Peyer's patch (tissue), 4 donors: ENCODE measurements at regions not wholly inside any gene's neighbourhood (a gene's known extent, or its start where the extent isn't known, plus 50 kb on each side); places are given as distances from the start of the nearest gene placed in this dataset.

Experiments
- DNase-seq, 3 donors: peaks; one replicate each; pipeline ENCODE4 v3.0.0-alpha.2; 2017 to 2019
- H3K27ac ChIP-seq, 4 donors: fragments of 200-600 bp; sonication (generic); one replicate each; pipeline ENCODE4 v1.5.1; 2016 to 2019
- H3K27me3 ChIP-seq, 2 donors: fragments of 200-600 bp; sonication (generic); one replicate each; pipeline ENCODE4 v1.5.1; 2019
- H3K36me3 ChIP-seq, 3 donors: fragments of 200-600 bp; sonication (generic); one replicate each; pipeline ENCODE4 v1.5.1; 2016 to 2019
- H3K4me1 ChIP-seq, 4 donors: fragments of 200-600 bp; sonication (generic); one replicate each; pipeline ENCODE4 v1.5.1; 2016 to 2019
- H3K4me3 ChIP-seq, 4 donors: fragments of 200-600 bp; sonication (generic); 1 replicate in 3 of 4; 2 replicates in 1 of 4; pipeline ENCODE4 v1.5.1; 2016 to 2019; ENCODE audit warnings: mild to moderate bottlenecking in 1 of 4
- H3K9me3 ChIP-seq, 4 donors: fragments of 200-600 bp; sonication (generic); one replicate each; pipeline ENCODE4 v1.5.1; 2016 to 2019; ENCODE audit warnings: mild to moderate bottlenecking in 1 of 4
- POLR2A ChIP-seq, 2 donors: fragments of 450-650 bp; IDR thresholded peaks; one replicate each; pipeline ENCODE4 v1.5.1; 2017; ENCODE audit warnings: antibody characterized with exemption in 2 of 2, mild to moderate bottlenecking in 2 of 2, moderate library complexity in 2 of 2
- TF ChIP-seq, protein P1 (sequence below), 6 experiments: fragments of 450-650 bp in 4 of 6; fragments of 200-600 bp in 2 of 6; sonication (generic) in 1 of 6; IDR thresholded peaks; one replicate each; pipeline ENCODE4 v1.5.1; 2017 to 2019; ENCODE audit warnings: antibody characterized with exemption in 6 of 6, mild to moderate bottlenecking in 3 of 6, moderate library complexity in 1 of 6

DNA sequence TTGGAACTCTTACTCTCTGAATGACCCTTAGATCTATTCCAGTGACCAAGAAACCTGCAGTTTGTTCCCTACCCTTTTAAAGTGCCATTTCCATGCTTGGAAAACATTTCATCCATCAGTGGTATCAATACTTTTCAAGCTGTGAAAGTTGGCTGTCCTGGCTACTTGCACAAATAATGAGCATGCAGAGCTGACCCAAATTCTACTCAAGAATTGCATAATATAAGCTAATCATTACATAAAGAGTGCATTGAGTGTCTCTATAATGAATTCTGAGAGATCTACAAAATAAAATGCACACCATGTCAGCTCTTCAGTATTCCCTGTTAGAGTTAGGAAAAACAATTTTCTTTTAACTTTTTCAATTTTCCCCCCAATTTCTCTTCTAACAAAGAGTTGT lies 181.3 kb upstream of the HS3ST5 start:
- Histone ChIP-seq H3K27ac (no peak overlapping the region), H3K27me3 (no peaks in the 10 kb centered on the region), H3K4me1 (no peaks in the 10 kb centered on the region), H3K9me3 (no peaks in the 10 kb centered on the region), H3K4me3 (no peak overlapping the region), H3K36me3 (no peaks in the 10 kb centered on the region)
- TF ChIP-seq POLR2A (IDR thresholded peaks at IDR 0.05): no peak
- TF ChIP-seq, protein P1, sequence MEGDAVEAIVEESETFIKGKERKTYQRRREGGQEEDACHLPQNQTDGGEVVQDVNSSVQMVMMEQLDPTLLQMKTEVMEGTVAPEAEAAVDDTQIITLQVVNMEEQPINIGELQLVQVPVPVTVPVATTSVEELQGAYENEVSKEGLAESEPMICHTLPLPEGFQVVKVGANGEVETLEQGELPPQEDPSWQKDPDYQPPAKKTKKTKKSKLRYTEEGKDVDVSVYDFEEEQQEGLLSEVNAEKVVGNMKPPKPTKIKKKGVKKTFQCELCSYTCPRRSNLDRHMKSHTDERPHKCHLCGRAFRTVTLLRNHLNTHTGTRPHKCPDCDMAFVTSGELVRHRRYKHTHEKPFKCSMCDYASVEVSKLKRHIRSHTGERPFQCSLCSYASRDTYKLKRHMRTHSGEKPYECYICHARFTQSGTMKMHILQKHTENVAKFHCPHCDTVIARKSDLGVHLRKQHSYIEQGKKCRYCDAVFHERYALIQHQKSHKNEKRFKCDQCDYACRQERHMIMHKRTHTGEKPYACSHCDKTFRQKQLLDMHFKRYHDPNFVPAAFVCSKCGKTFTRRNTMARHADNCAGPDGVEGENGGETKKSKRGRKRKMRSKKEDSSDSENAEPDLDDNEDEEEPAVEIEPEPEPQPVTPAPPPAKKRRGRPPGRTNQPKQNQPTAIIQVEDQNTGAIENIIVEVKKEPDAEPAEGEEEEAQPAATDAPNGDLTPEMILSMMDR (IDR thresholded peaks at IDR 0.05): no peak
- DNase-seq: no peak

DNA sequence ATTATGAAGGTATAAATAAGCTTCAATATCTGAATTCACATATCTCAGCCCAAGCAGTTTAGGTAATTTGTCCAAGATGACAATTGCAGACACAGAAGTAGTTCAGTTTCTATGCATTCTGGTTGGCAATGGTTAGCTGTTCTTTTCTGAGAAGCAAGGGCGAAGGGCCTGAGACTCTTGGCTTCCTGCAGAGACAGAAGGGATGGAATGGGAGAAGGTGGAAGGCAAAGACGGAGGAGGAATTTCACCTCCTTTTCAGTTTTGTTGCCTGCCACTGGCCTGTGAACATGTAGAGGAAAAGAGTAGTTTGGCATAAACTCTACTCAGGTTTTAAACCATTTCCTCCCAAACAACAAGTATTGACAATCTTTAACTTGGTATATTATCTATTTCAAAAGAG lies 180.7 kb upstream of the HS3ST5 start:
- Histone ChIP-seq H3K9me3 (no peaks in the 10 kb centered on the region), H3K4me3 (no peak overlapping the region), H3K27me3 (no peaks in the 10 kb centered on the region), H3K27ac (no peak overlapping the region), H3K4me1 (no peaks in the 10 kb centered on the region), H3K36me3 (no peaks in the 10 kb centered on the region)
- TF ChIP-seq, protein P1 (IDR thresholded peaks at IDR 0.05): no peak
- TF ChIP-seq POLR2A (IDR thresholded peaks at IDR 0.05): no peak
- DNase-seq: no peak

- DNase-seq: no peak
- H3K4me1 ChIP-seq: no peaks in the 10 kb centered on the region
- no peaks in the 10 kb centered on the region for H3K36me3 ChIP-seq
- no peaks in the 10 kb centered on the region for H3K27me3 ChIP-seq
- H3K9me3 ChIP-seq: no peaks in the 10 kb centered on the region
- H3K27ac ChIP-seq: no peak overlapping the region
- H3K4me3 ChIP-seq: no peak overlapping the region
- no peak for TF ChIP-seq POLR2A (IDR thresholded peaks at IDR 0.05)
- TF ChIP-seq, protein P1 (IDR thresholded peaks at IDR 0.05): no peak
Measured at GRCh38 chr6:114521926-114522325, 179.1 kb upstream of the HS3ST5 start.

- Histone ChIP-seq H3K4me1 (no peaks in the 10 kb centered on the region), H3K4me3 (no peak overlapping the region), H3K27me3 (no peaks in the 10 kb centered on the region), H3K36me3 (no peaks in the 10 kb centered on the region), H3K9me3 (no peaks in the 10 kb centered on the region), H3K27ac (no peak overlapping the region)
- no peak for TF ChIP-seq POLR2A (IDR thresholded peaks at IDR 0.05)
- TF ChIP-seq, protein P1 (IDR thresholded peaks at IDR 0.05): no peak
- DNase-seq: no peak
Measured at GRCh38 chr6:114520976-114521375, 178.2 kb upstream of the HS3ST5 start.

DNA sequence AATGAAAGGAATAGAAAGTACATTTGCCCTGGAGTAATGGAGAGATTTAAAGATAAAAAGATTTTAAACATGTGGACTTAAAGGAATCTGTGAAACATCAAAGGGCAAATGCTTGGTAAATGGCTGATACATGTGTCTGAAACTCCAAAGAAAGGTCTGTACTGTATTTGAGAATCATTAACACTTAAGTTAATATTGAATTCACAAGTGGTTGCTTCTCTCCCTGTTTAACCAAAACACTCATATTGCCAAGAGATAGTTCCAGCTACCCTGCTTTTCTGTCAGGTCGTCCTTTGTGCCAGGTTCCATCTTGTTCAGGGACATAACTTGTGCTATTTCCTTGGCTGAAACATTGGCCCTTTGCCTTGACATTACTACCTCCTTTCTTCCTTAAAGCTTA lies 171.3 kb upstream of the HS3ST5 start:
- DNase-seq: no peak
- no peaks in the 10 kb centered on the region for H3K27me3 ChIP-seq
- TF ChIP-seq, protein P1 (IDR thresholded peaks at IDR 0.05): no peak
- TF ChIP-seq POLR2A (IDR thresholded peaks at IDR 0.05): no peak
- no peak overlapping the region for H3K27ac ChIP-seq
- H3K9me3 ChIP-seq: no peaks in the 10 kb centered on the region
- no peak overlapping the region for H3K4me3 ChIP-seq
- H3K36me3 ChIP-seq: no peaks in the 10 kb centered on the region
- no peaks in the 10 kb centered on the region for H3K4me1 ChIP-seq

- TF ChIP-seq, protein P1 (IDR thresholded peaks at IDR 0.05): no peak
- no peak for TF ChIP-seq POLR2A (IDR thresholded peaks at IDR 0.05)
- Histone ChIP-seq H3K36me3 (no peaks in the 10 kb centered on the region), H3K27ac (no peak overlapping the region), H3K4me3 (no peak overlapping the region), H3K27me3 (no peaks in the 10 kb centered on the region), H3K4me1 (no peaks in the 10 kb centered on the region), H3K9me3 (no peaks in the 10 kb centered on the region)
- no peak for DNase-seq
Measured at GRCh38 chr6:114471450-114471849, 128.6 kb upstream of the HS3ST5 start.
